ENCODE measurements at regions not wholly inside any gene's neighbourhood (a gene's known extent, or its start where the extent isn't known, plus 50 kb on each side); places are given as distances from the start of the nearest gene placed in this dataset.

- TF ChIP-seq REST (IDR thresholded peaks at IDR 0.05; ENCODE audit: low read depth, low read length) (no peak), NRF1 (IDR thresholded peaks at IDR 0.05; ENCODE audit: low read depth, low read length) (no peak), TAF1 (IDR thresholded peaks at IDR 0.05; ENCODE audit: borderline replicate concordance, low read depth, low read length) (no peak), SIN3A (IDR thresholded peaks at IDR 0.05; ENCODE audit: borderline replicate concordance, low read depth, low read length) (no peak), USF1 (IDR thresholded peaks at IDR 0.05; ENCODE audit: borderline replicate concordance, low read depth) (no peak), FOXJ3 (CRISPR knock-in tag; IDR thresholded peaks at IDR 0.05) (no peak), POLR2AphosphoS5 (IDR thresholded peaks at IDR 0.05; ENCODE audit: low read depth, low read length) (no peak)
These were observed 124.4 kb downstream of the P2RY1 start (continued) for GRCh38 chr3:152959307-152959706.

- no peaks in the 10 kb centered on the region for H3K79me2 ChIP-seq (ENCODE audit: insufficient read depth)
- DNase-seq: no peak
- no peak overlapping the region for H2AFZ ChIP-seq (ENCODE audit: low read depth)
- no peaks in the 10 kb centered on the region for H3K4me1 ChIP-seq (ENCODE audit: control insufficient read depth in 1 of 2, insufficient read depth in 2 of 2, low read depth in 1 of 2, low read length in 1 of 2)
- no peaks in the 10 kb centered on the region for H3F3A ChIP-seq (replicated peaks; ENCODE audit: insufficient read depth)
- POLR2A ChIA-PET: no interaction called here
- no peaks in the 10 kb centered on the region for H3K9me3 ChIP-seq
- no peak overlapping the region for H3K4me3 ChIP-seq (ENCODE audit: low read depth in 2 of 2, low read length in 1 of 2)
- no peak overlapping the region for H3K4me2 ChIP-seq
- H3K27ac ChIP-seq (ENCODE audit: low read depth in 2 of 2, low read length in 1 of 2): no peak overlapping the region
- no peaks in the 10 kb centered on the region for H4K20me1 ChIP-seq (ENCODE audit: insufficient read depth)
- no peaks in the 10 kb centered on the region for H3K36me3 ChIP-seq (replicated peaks in 1 of 2; ENCODE audit: control insufficient read depth in 1 of 2, insufficient read depth in 2 of 2, low read length in 1 of 2)
- H3K9me2 ChIP-seq: no peaks in the 10 kb centered on the region
- 9% methylated on average over 3 of the region's 3 CpGs for WGBS (ENCODE audit: low lambda C conversion rate)
- H3K27me3 ChIP-seq (ENCODE audit: insufficient read depth): no peaks in the 10 kb centered on the region; the same call in 1 of the 2 replicates
- no peak overlapping the region for H3K9ac ChIP-seq
- CTCF ChIA-PET: interaction anchor here (0.6 to 1.2 kb wide), 6 partner anchors 10 to 1496 kb away, joined by 3 to 4 read pairs (median 3); no protein-coding TSS in a partner anchor
- TF ChIP-seq ELF1 (IDR thresholded peaks at IDR 0.05) (no peak), GABPA (IDR thresholded peaks at IDR 0.05; ENCODE audit: low read depth) (no peak), YY1 (IDR thresholded peaks at IDR 0.05; ENCODE audit: low read depth) (no peak), RFX5 (IDR thresholded peaks at IDR 0.05; ENCODE audit: low read length) (no peak), EZH2phosphoT487 (IDR thresholded peaks at IDR 0.05; ENCODE audit: borderline replicate concordance, low read depth) (no peak), CTCF (IDR thresholded peaks at IDR 0.05) (no peak), USF1 (IDR thresholded peaks at IDR 0.05; ENCODE audit: borderline replicate concordance, low read depth) (no peak), EP300 (IDR thresholded peaks at IDR 0.05; ENCODE audit: borderline replicate concordance in 1 of 2, low read depth in 1 of 2, low read length in 1 of 2) (no peak), CHD2 (IDR thresholded peaks at IDR 0.05; ENCODE audit: low read length, partially characterized antibody) (no peak), PBX3 (IDR thresholded peaks at IDR 0.05) (no peak), ZBTB33 (IDR thresholded peaks at IDR 0.05; ENCODE audit: borderline replicate concordance, low read depth) (no peak), MXI1 (IDR thresholded peaks at IDR 0.05; ENCODE audit: low read depth, low read length) (no peak), RCOR1 (IDR thresholded peaks at IDR 0.05; ENCODE audit: low read length) (no peak), IRF3 (IDR thresholded peaks at IDR 0.05; ENCODE audit: low read depth, low read length) (no peak), MEF2A (IDR thresholded peaks at IDR 0.05; ENCODE audit: borderline replicate concordance, low read depth) (no peak)
These were observed 125.8 kb downstream of the P2RY1 start for GRCh38 chr3:152960684-152961083.

Data from SK-N-SH (cell line).